ENCODE measurements at regions not wholly inside any gene's neighbourhood (a gene's known extent, or its start where the extent isn't known, plus 50 kb on each side); places are given as distances from the start of the nearest gene placed in this dataset.

- H3K36me3 ChIP-seq: no peaks in the 10 kb centered on the region
- TF ChIP-seq CTCF (IDR thresholded peaks at IDR 0.05): no peak
- H3K4me1 ChIP-seq: no peaks in the 10 kb centered on the region
- H3K4me3 ChIP-seq: no peak overlapping the region
- DNase-seq (no peak), ATAC-seq (peak; percentile 92)
- no peaks in the 10 kb centered on the region for H3K27me3 ChIP-seq
- H3K27ac ChIP-seq: no peak overlapping the region
- no peaks in the 10 kb centered on the region for H3K9me3 ChIP-seq
- intact Hi-C loops (cut with DNase I): no loop called here
Observed at GRCh38 chr14:30295980-30296379, 263.0 kb upstream of the G2E3 start.

- intact Hi-C loops (cut with DNase I): no loop called here
- Histone ChIP-seq H3K36me3 (no peaks in the 10 kb centered on the region), H3K27me3 (no peaks in the 10 kb centered on the region), H3K27ac (no peak overlapping the region), H3K4me1 (no peaks in the 10 kb centered on the region), H3K4me3 (no peak overlapping the region), H3K9me3 (no peaks in the 10 kb centered on the region)
- no peak for TF ChIP-seq CTCF (IDR thresholded peaks at IDR 0.05)
- DNase-seq (no peak), ATAC-seq (no peak)
Observed at GRCh38 chr14:30296931-30297405, 262.0 kb upstream of the G2E3 start.

- H3K4me1 ChIP-seq: no peaks in the 10 kb centered on the region
- no peaks in the 10 kb centered on the region for H3K36me3 ChIP-seq
- no peak overlapping the region for H3K4me3 ChIP-seq
- H3K27ac ChIP-seq: no peak overlapping the region
- DNase-seq (no peak), ATAC-seq (no peak)
- no peaks in the 10 kb centered on the region for H3K27me3 ChIP-seq
- no peaks in the 10 kb centered on the region for H3K9me3 ChIP-seq
- no peak for TF ChIP-seq CTCF (IDR thresholded peaks at IDR 0.05)
- intact Hi-C loops (cut with DNase I): no loop called here
Observed at GRCh38 chr14:30297876-30298795, 260.8 kb upstream of the G2E3 start.

GRCh38 chr14:30299915-30300314 lies 259.0 kb upstream of the G2E3 start:
- ATAC-seq: no peak
- TF ChIP-seq CTCF (IDR thresholded peaks at IDR 0.05): no peak
- DNase-seq: no peak
- no peaks in the 10 kb centered on the region for H3K27me3 ChIP-seq
- H3K27ac ChIP-seq: no peak overlapping the region
- H3K4me3 ChIP-seq: no peak overlapping the region
- H3K9me3 ChIP-seq: no peaks in the 10 kb centered on the region
- H3K36me3 ChIP-seq: no peaks in the 10 kb centered on the region
- no peaks in the 10 kb centered on the region for H3K4me1 ChIP-seq
- intact Hi-C loops (cut with DNase I): no loop called here

- DNase-seq (no peak), ATAC-seq (no peak)
- Histone ChIP-seq H3K27me3 (no peaks in the 10 kb centered on the region), H3K36me3 (no peaks in the 10 kb centered on the region), H3K9me3 (no peaks in the 10 kb centered on the region), H3K4me3 (no peak overlapping the region), H3K27ac (no peak overlapping the region), H3K4me1 (no peaks in the 10 kb centered on the region)
- TF ChIP-seq CTCF (IDR thresholded peaks at IDR 0.05): no peak
- intact Hi-C loops (cut with DNase I): no loop called here
Observed at GRCh38 chr14:30303350-30303749, 255.6 kb upstream of the G2E3 start.
